Endothelial cell of umbilical vein (primary cell): ENCODE measurements at regions not wholly inside any gene's neighbourhood (a gene's known extent, or its start where the extent isn't known, plus 50 kb on each side); places are given as distances from the start of the nearest gene placed in this dataset.

ENCODE experiments used
- BruUV-seq: library from RNA; stranded (reverse); fragments of 400-500 nt; replicated peaks from 2 replicates; lab custom pipeline; 2021; lab: Mats Ljungman, UMichigan
- CTCF ChIA-PET: fragments of 300-600, 350-600 bp; sonication (Branson Sonifier 250); formaldehyde crosslinking; loops from one replicate; lab custom pipeline; 2021; ENCODE audit warnings: antibody characterized with exemption, inconsistent platforms; lab: Charles Lee
- POLR2A ChIA-PET: fragments of 300-600, 350-600 bp; sonication (Branson Sonifier 250); formaldehyde crosslinking; loops from one replicate; lab custom pipeline; 2021; ENCODE audit warnings: antibody characterized with exemption, inconsistent platforms; lab: Charles Lee
- DNase-seq: peaks from one replicate; pipeline ENCODE4 v3.0.0-alpha.2; 2011; ENCODE audit warnings: low read depth, low spot score
- FAIRE-seq: peaks from 2 replicates; lab custom pipeline; 2011; peaks lifted over from hg19 to GRCh38; lab: Jason Lieb, UNC
- H2AFZ ChIP-seq: 2 replicates; pipeline ENCODE4 v1.6.0; 2012; ENCODE audit warnings: low read depth, low read length, control low read depth, inconsistent platforms
- H3K27ac ChIP-seq: 2 replicates; pipeline ENCODE4 v1.5.1; 2011; ENCODE audit warnings: low read depth, mild to moderate bottlenecking, control low read depth, low read length, moderate library complexity; ENCODE audit not compliant: insufficient read depth
- H3K27me3 ChIP-seq, 2 experiments: 2 replicates each; pipeline versions ENCODE4 v1.6.0 to v1.6.1; 2011; ENCODE audit warnings: low read length in 2 of 2, mixed read lengths in 1 of 2; ENCODE audit not compliant: control insufficient read depth in 2 of 2, insufficient read depth in 2 of 2
- H3K36me3 ChIP-seq, 2 experiments: 2 replicates in 1 of 2; 3 replicates in 1 of 2; pipeline ENCODE4 v1.5.1; 2011; ENCODE audit warnings: low read length in 2 of 2, mild to moderate bottlenecking in 1 of 2, moderate library complexity in 1 of 2; ENCODE audit not compliant: control insufficient read depth in 2 of 2, insufficient read depth in 2 of 2; ENCODE audit errors: extremely low read depth in 1 of 2
- H3K4me1 ChIP-seq: 3 replicates; pipeline ENCODE4 v1.5.1; 2011; ENCODE audit warnings: mild to moderate bottlenecking, low read length; ENCODE audit not compliant: control insufficient read depth, insufficient read depth; ENCODE audit errors: extremely low read depth
- H3K4me2 ChIP-seq: 2 replicates; pipeline ENCODE4 v1.6.1; 2011; ENCODE audit warnings: low read length, control low read depth, mixed read lengths; ENCODE audit not compliant: insufficient read depth
- H3K4me3 ChIP-seq, 3 experiments: fragments of 200-600 bp in 1 of 3; sonication (generic), shearing (Covaris generic) in 1 of 3; replicated peaks in 1 of 3; 2 replicates each; pipeline ENCODE4 v1.5.1; 2011 to 2016; ENCODE audit warnings: control low read depth in 3 of 3, low read length in 3 of 3, mild to moderate bottlenecking in 2 of 3, inconsistent platforms in 1 of 3, low read depth in 1 of 3, moderate library complexity in 1 of 3; ENCODE audit not compliant: insufficient read depth in 1 of 3
- H3K79me2 ChIP-seq: 2 replicates; pipeline ENCODE4 v1.6.0; 2012; ENCODE audit warnings: low read length, inconsistent platforms; ENCODE audit not compliant: control insufficient read depth, insufficient read depth
- H3K9ac ChIP-seq: replicated peaks from 2 replicates; pipeline ENCODE3; 2011; ENCODE audit warnings: low read length, control low read depth; ENCODE audit not compliant: insufficient read depth; ENCODE audit errors: extremely low read depth
- H3K9me1 ChIP-seq: replicated peaks from 3 replicates; pipeline ENCODE4 v1.6.0; 2011; ENCODE audit warnings: mild to moderate bottlenecking, low read length; ENCODE audit not compliant: control insufficient read depth, insufficient read depth; ENCODE audit errors: extremely low read depth
- H3K9me3 ChIP-seq: replicated peaks from 2 replicates; pipeline ENCODE4 v1.5.1; 2012; ENCODE audit warnings: low read length, inconsistent platforms; ENCODE audit not compliant: control insufficient read depth, insufficient read depth
- H4K20me1 ChIP-seq: replicated peaks from 2 replicates; pipeline ENCODE3; 2011; ENCODE audit warnings: mild to moderate bottlenecking, low read length; ENCODE audit not compliant: control insufficient read depth, insufficient read depth; ENCODE audit errors: extremely low read depth
- CTCF ChIP-seq, 2 donors: IDR thresholded peaks; 1 replicate in 1 of 2; 2 replicates in 1 of 2; pipeline ENCODE4 v1.5.1; 2011; ENCODE audit warnings: low read length in 2 of 2, mild to moderate bottlenecking in 2 of 2, moderate library complexity in 2 of 2, control low read depth in 1 of 2, inconsistent platforms in 1 of 2, low read depth in 1 of 2; ENCODE audit not compliant: insufficient read depth in 1 of 2; ENCODE audit errors: extremely low read depth in 1 of 2
- EZH2 ChIP-seq: IDR thresholded peaks from 2 replicates; pipeline ENCODE4 v1.6.1; 2012; ENCODE audit warnings: borderline replicate concordance, low read depth, mild to moderate bottlenecking, moderate library complexity, low read length, inconsistent platforms; ENCODE audit not compliant: severe bottlenecking
- FOS ChIP-seq: IDR thresholded peaks from 2 replicates; pipeline ENCODE4 v1.6.1; 2011; ENCODE audit warnings: mild to moderate bottlenecking, low read length, moderate library complexity, borderline replicate concordance; ENCODE audit not compliant: insufficient read depth
- GATA2 ChIP-seq: IDR thresholded peaks from 2 replicates; pipeline ENCODE4 v1.7.0; 2011; ENCODE audit warnings: low read depth, mild to moderate bottlenecking, moderate library complexity, mixed read lengths, low read length; ENCODE audit not compliant: insufficient read length, insufficient read depth
- JUN ChIP-seq: IDR thresholded peaks from 2 replicates; pipeline ENCODE4 v1.6.1; 2011; ENCODE audit warnings: borderline replicate concordance, low read depth; ENCODE audit not compliant: insufficient read length, insufficient read depth
- MYC ChIP-seq: IDR thresholded peaks from one replicate; pipeline ENCODE4 v1.6.1; 2011; ENCODE audit warnings: mild to moderate bottlenecking, low read depth, low read length
- POLR2A ChIP-seq: IDR thresholded peaks from 2 replicates; pipeline ENCODE4 v1.6.1; 2012; ENCODE audit warnings: low read depth, mild to moderate bottlenecking, control low read depth, low read length
- POLR2AphosphoS5 ChIP-seq: IDR thresholded peaks from 2 replicates; pipeline ENCODE4 v1.6.1; 2012; ENCODE audit warnings: low read depth, mild to moderate bottlenecking, control low read depth, low read length, moderate library complexity; ENCODE audit not compliant: insufficient read depth
- dilution Hi-C: fragments of 300-500 bp; cut with MboI; formaldehyde crosslinking; loops from one replicate; pipeline ENCODE4 v1.15.0; 2019; ENCODE audit warnings: low sequenced_read_pairs; ENCODE audit not compliant: extremely low pct_ligation_motif_present
- intact Hi-C: fragments of 100-400 bp; cut with micrococcal nuclease; formaldehyde crosslinking; loops from one replicate; pipeline ENCODE4 v1.10.0; 2022
- TF ChIP-seq, protein P1 (sequence below): IDR thresholded peaks from 2 replicates; pipeline ENCODE4 v1.6.1; 2011; ENCODE audit not compliant: insufficient read depth, insufficient read length

GRCh38 chr2:41727711-41728110 lies 320.1 kb upstream of the PKDCC start:
- TF ChIP-seq POLR2A (no peak), EZH2 (no peak), FOS (no peak), GATA2 (no peak), JUN (no peak), POLR2AphosphoS5 (no peak), CTCF (IDR thresholded peaks at IDR 0.05; ENCODE audit: extremely low read depth in 1 of 2, insufficient read depth in 1 of 2, low read depth in 1 of 2, low read length in 2 of 2) (no peak), MYC (no peak)
- TF ChIP-seq, protein P1, sequence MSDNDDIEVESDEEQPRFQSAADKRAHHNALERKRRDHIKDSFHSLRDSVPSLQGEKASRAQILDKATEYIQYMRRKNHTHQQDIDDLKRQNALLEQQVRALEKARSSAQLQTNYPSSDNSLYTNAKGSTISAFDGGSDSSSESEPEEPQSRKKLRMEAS = no peak
- no peak for DNase-seq
- Histone ChIP-seq H4K20me1 (no peaks in the 10 kb centered on the region), H3K27ac (no peak overlapping the region), H3K9me3 (no peaks in the 10 kb centered on the region), H3K4me1 (no peaks in the 10 kb centered on the region), H3K9ac (no peak overlapping the region), H2AFZ (no peak overlapping the region), H3K79me2 (no peaks in the 10 kb centered on the region), H3K9me1 (no peaks in the 10 kb centered on the region), H3K36me3 (no peaks in the 10 kb centered on the region), H3K4me2 (no peak overlapping the region), H3K4me3 (no peak overlapping the region), H3K27me3 (no peaks in the 10 kb centered on the region)
- CTCF ChIA-PET = interaction anchor here (1.2 kb wide), 1 partner anchor 1814 kb away, joined by 4 read pairs; no protein-coding TSS in a partner anchor
- no TSS peak for BruUV-seq
- dilution Hi-C loops = no loop called here
- no peak for FAIRE-seq
- POLR2A ChIA-PET = no interaction called here
- intact Hi-C loops = no loop called here
